ENCODE measurements at regions not wholly inside any gene's neighbourhood (a gene's known extent, or its start where the extent isn't known, plus 50 kb on each side); places are given as distances from the start of the nearest gene placed in this dataset.

GRCh38 chr9:15113288-15113687 lies 193.7 kb downstream of the TTC39B start:
- ChIA-PET CTCF (no interaction called here), POLR2A (no interaction called here)
- H3K4me1 Mint-ChIP-seq = no peaks in the 10 kb centered on the region
- DNase-seq = no peak
- H3K36me3 Mint-ChIP-seq (ENCODE audit: low read depth) = no peaks in the 10 kb centered on the region
- intact Hi-C loops (cut with micrococcal nuclease) = no loop called here
- H3K9me3 Mint-ChIP-seq = no peaks in the 10 kb centered on the region
- no peak for ATAC-seq (ENCODE audit: low read depth)
- TF ChIP-seq CTCF (IDR thresholded peaks at IDR 0.05) = no peak
- H3K27ac Mint-ChIP-seq = no peak overlapping the region
- no peak overlapping the region for H3K4me3 Mint-ChIP-seq
- peaks cover 2% of the 10 kb centered on the region for H3K27me3 Mint-ChIP-seq

GRCh38 chr9:15111071-15111470 lies 195.9 kb downstream of the TTC39B start:
- no peak for ATAC-seq (ENCODE audit: low read depth)
- no peak for TF ChIP-seq CTCF (IDR thresholded peaks at IDR 0.05)
- Mint-ChIP-seq H3K27me3 (peaks cover 2% of the 10 kb centered on the region), H3K4me1 (no peaks in the 10 kb centered on the region), H3K4me3 (no peak overlapping the region), H3K27ac (no peak overlapping the region), H3K9me3 (peaks cover 4% of the 10 kb centered on the region), H3K36me3 (ENCODE audit: low read depth) (no peaks in the 10 kb centered on the region)
- POLR2A ChIA-PET = no interaction called here
- CTCF ChIA-PET = no interaction called here
- DNase-seq = no peak
- intact Hi-C loops (cut with micrococcal nuclease) = no loop called here

GRCh38 chr9:15104826-15105420 lies 194.7 kb upstream of the FREM1 start:
- Mint-ChIP-seq H3K4me3 (no peak overlapping the region), H3K27ac (no peak overlapping the region), H3K4me1 (no peaks in the 10 kb centered on the region), H3K9me3 (peaks cover 4% of the 10 kb centered on the region), H3K27me3 (peaks cover 9% of the 10 kb centered on the region), H3K36me3 (ENCODE audit: low read depth) (no peaks in the 10 kb centered on the region)
- intact Hi-C loops (cut with micrococcal nuclease) = loop anchor here (1.0 to 10.0 kb wide), 4 partner anchors 30 to 502 kb away; partner anchors contain the start of gene SNAPC3
- ATAC-seq (ENCODE audit: low read depth) = no peak
- POLR2A ChIA-PET = interaction anchor here (0.6 kb wide), 1 partner anchor 14 kb away, joined by 6 read pairs; no protein-coding TSS in a partner anchor
- DNase-seq = no peak
- TF ChIP-seq CTCF (IDR thresholded peaks at IDR 0.05) = no peak
- CTCF ChIA-PET = interaction anchor here (1.2 kb wide), 2 partner anchors 30 to 501 kb away, joined by 3 to 4 read pairs; no protein-coding TSS in a partner anchor

GRCh38 chr9:15103290-15103689 lies 193.1 kb upstream of the FREM1 start:
- POLR2A ChIA-PET = no interaction called here
- Mint-ChIP-seq H3K27me3 (peaks cover 11% of the 10 kb centered on the region), H3K36me3 (ENCODE audit: low read depth) (no peaks in the 10 kb centered on the region), H3K9me3 (peaks cover 4% of the 10 kb centered on the region), H3K4me1 (no peaks in the 10 kb centered on the region), H3K4me3 (no peak overlapping the region), H3K27ac (no peak overlapping the region)
- TF ChIP-seq CTCF (IDR thresholded peaks at IDR 0.05) = no peak
- DNase-seq = no peak
- intact Hi-C loops (cut with micrococcal nuclease) = loop anchor here (10.0 kb wide), 1 partner anchor 322 kb away; the partner anchor contains the start of gene SNAPC3
- no peak for ATAC-seq (ENCODE audit: low read depth)
- CTCF ChIA-PET = interaction anchor here (1.0 to 1.1 kb wide), 3 partner anchors 29 to 503 kb away, joined by 3 to 5 read pairs (median 3); no protein-coding TSS in a partner anchor

GRCh38 chr9:15101095-15101494 lies 190.9 kb upstream of the FREM1 start:
- Mint-ChIP-seq H3K4me1 (no peaks in the 10 kb centered on the region), H3K9me3 (no peaks in the 10 kb centered on the region), H3K36me3 (ENCODE audit: low read depth) (no peaks in the 10 kb centered on the region), H3K4me3 (no peak overlapping the region), H3K27ac (no peak overlapping the region), H3K27me3 (peaks cover 15% of the 10 kb centered on the region)
- no peak for ATAC-seq (ENCODE audit: low read depth)
- no peak for DNase-seq
- POLR2A ChIA-PET = interaction anchor here (0.6 kb wide), 1 partner anchor 399 kb away, joined by 3 read pairs; no protein-coding TSS in a partner anchor
- CTCF ChIA-PET = interaction anchor here (0.8 kb wide), 1 partner anchor 34 kb away, joined by 3 read pairs; no protein-coding TSS in a partner anchor
- no peak for TF ChIP-seq CTCF (IDR thresholded peaks at IDR 0.05)
- intact Hi-C loops (cut with micrococcal nuclease) = loop anchor here (10.0 kb wide), 1 partner anchor 324 kb away; the partner anchor contains the start of gene SNAPC3

Data from activated B cell treated with CpG ODN at 0.5 μM for 24 hours (primary cell).